ENCODE measurements at regions not wholly inside any gene's neighbourhood (a gene's known extent, or its start where the extent isn't known, plus 50 kb on each side); places are given as distances from the start of the nearest gene placed in this dataset.

GRCh38 chr15:69992348-69992747 lies 105.4 kb downstream of the TLE3 start:
- Histone ChIP-seq H3K27ac (ENCODE audit: insufficient read depth, low read length) (no peak overlapping the region), H4K91ac (ENCODE audit: insufficient read depth, low read depth, low read length) (no peak overlapping the region), H2AFZ (replicated peaks; ENCODE audit: low read length, poor library complexity) (no peak overlapping the region), H3K56ac (ENCODE audit: extremely low read depth, insufficient read depth, low read length) (no peak overlapping the region), H2BK20ac (ENCODE audit: low read depth, low read length) (no peak overlapping the region), H3K36me3 (ENCODE audit: control insufficient read depth, insufficient read depth, low read length) (no peaks in the 10 kb centered on the region), H3K27me3 (ENCODE audit: control insufficient read depth, insufficient read depth, low read length) (peaks cover 78% of the 10 kb centered on the region), H2AK9ac (replicated peaks; ENCODE audit: low read depth, low read length, poor library complexity) (no peak overlapping the region), H2BK15ac (ENCODE audit: low read depth, low read length) (no peak overlapping the region), H3K9me1 (ENCODE audit: insufficient read depth, low read length) (no peaks in the 10 kb centered on the region), H4K5ac (ENCODE audit: low read depth, low read length) (no peak overlapping the region), H3K18ac (ENCODE audit: low read depth, low read length) (no peak overlapping the region), H2BK120ac (ENCODE audit: low read depth, low read length) (no peak overlapping the region), H2AK5ac (ENCODE audit: low read depth, low read length) (no peak overlapping the region), H3K14ac (replicated peaks; ENCODE audit: low read depth, low read length) (no peak overlapping the region), H2BK5ac (ENCODE audit: low read depth, low read length, poor library complexity, severe bottlenecking) (no peak overlapping the region), H3K9me3 (ENCODE audit: control insufficient read depth, insufficient read depth, low read length) (peaks cover 5% of the 10 kb centered on the region), H4K8ac (ENCODE audit: low read depth in 2 of 2, low read length in 2 of 2) (no peak overlapping the region), H3K4me2 (ENCODE audit: low read depth, low read length) (no peak overlapping the region), H3K4ac (ENCODE audit: low read depth, low read length) (no peak overlapping the region), H4K20me1 (ENCODE audit: insufficient read depth, low read length) (no peaks in the 10 kb centered on the region), H3K4me3 (ENCODE audit: insufficient read depth, low read depth, low read length) (no peak overlapping the region), H3K9ac (ENCODE audit: low read depth, low read length) (no peak overlapping the region), H3K23ac (ENCODE audit: low read depth, low read length) (no peak overlapping the region), H3K4me1 (ENCODE audit: control insufficient read depth, insufficient read depth, low read length) (no peaks in the 10 kb centered on the region), H3K79me1 (ENCODE audit: low read depth in 1 of 2, low read length in 2 of 2) (no peaks in the 10 kb centered on the region)
- 40% methylated on average over 1 of the region's 7 CpGs; no CpG with 5 or more reads in 1 of the 2 experiments for WGBS, 2 experiments (ENCODE audit: extremely low coverage in 2 of 2, insufficient read length in 1 of 2)
- ATAC-seq (ENCODE audit: low read depth) (no peak), DNase-seq (no peak)
- dilution Hi-C loops (cut with HindIII; ENCODE audit: low sequenced_read_pairs, unreplicated experiment) (no loop called here), in situ Hi-C loops (cut with MboI; ENCODE audit: low sequenced_read_pairs) (no loop called here), intact Hi-C loops (cut with micrococcal nuclease) (no loop called here)
- ChIA-PET CTCF (no interaction called here), POLR2A (ENCODE audit: unreplicated experiment) (no interaction called here)
- TF ChIP-seq RCOR1 (IDR thresholded peaks at IDR 0.05; ENCODE audit: insufficient replicate concordance, low read length), result no peak
- TF ChIP-seq RFX5 (IDR thresholded peaks at IDR 0.05; ENCODE audit: low read depth, low read length), result no peak
- TF ChIP-seq ELK1 (IDR thresholded peaks at IDR 0.05; ENCODE audit: borderline replicate concordance, low read depth, low read length), result no peak
- TF ChIP-seq NFE2L2 (IDR thresholded peaks at IDR 0.05; ENCODE audit: low read depth, low read length), result no peak
- TF ChIP-seq SMC3 (IDR thresholded peaks at IDR 0.05; ENCODE audit: low read depth, low read length), result no peak
- TF ChIP-seq CHD1 (IDR thresholded peaks at IDR 0.05; ENCODE audit: low read depth, low read length), result no peak
- no peak for TF ChIP-seq MAZ (IDR thresholded peaks at IDR 0.05; ENCODE audit: borderline replicate concordance, low read depth, low read length)
- no peak for TF ChIP-seq FOS (IDR thresholded peaks at IDR 0.05; ENCODE audit: low read depth, low read length)
- no peak for TF ChIP-seq USF2 (IDR thresholded peaks at IDR 0.05; ENCODE audit: low read depth, low read length)
- no peak for TF ChIP-seq CTCF (conservative IDR thresholded peaks at IDR 0.05; ENCODE audit: low read depth, low read length)
- TF ChIP-seq RAD21 (IDR thresholded peaks at IDR 0.05; ENCODE audit: low read length), result no peak
- TF ChIP-seq BHLHE40 (IDR thresholded peaks at IDR 0.05; ENCODE audit: low read depth, low read length), result no peak
- TF ChIP-seq MXI1 (IDR thresholded peaks at IDR 0.05; ENCODE audit: borderline replicate concordance, low read depth, low read length), result no peak
- TF ChIP-seq POLR2A (IDR thresholded peaks at IDR 0.05; ENCODE audit: low read depth, low read length), result no peak
- no peak for TF ChIP-seq CEBPB (IDR thresholded peaks at IDR 0.05; ENCODE audit: low read depth, low read length)
- TF ChIP-seq MAFK (IDR thresholded peaks at IDR 0.05; ENCODE audit: low read depth, low read length), result no peak
- no TSS peak for BruUV-seq (replicated peaks)
